ENCODE measurements at regions not wholly inside any gene's neighbourhood (a gene's known extent, or its start where the extent isn't known, plus 50 kb on each side); places are given as distances from the start of the nearest gene placed in this dataset.

GRCh38 chr6:22025468-22026163 lies 271.2 kb downstream of the PRL start:
- 52% methylated on average over 9 of the region's 9 CpGs for WGBS

More at GRCh38 chr6:22025468-22026163, 271.2 kb downstream of the PRL start:
- Histone ChIP-seq H3K27ac (ENCODE audit: low read depth in 1 of 2, low read length in 2 of 2) (no peak overlapping the region), H3K4me3 (ENCODE audit: low read depth in 1 of 3, low read length in 3 of 3) (no peak overlapping the region), H3K4me1 (ENCODE audit: control insufficient read depth in 4 of 4, insufficient read depth in 4 of 4, low read length in 3 of 4) (no peaks in the 10 kb centered on the region), H3K36me3 (ENCODE audit: control insufficient read depth in 4 of 4, insufficient read depth in 3 of 4, low read depth in 1 of 4, low read length in 3 of 4) (no peaks in the 10 kb centered on the region), H3K27me3 (ENCODE audit: control insufficient read depth in 4 of 4, insufficient read depth in 4 of 4, low read length in 3 of 4) (no peaks in the 10 kb centered on the region), H3K9me3 (ENCODE audit: control insufficient read depth in 4 of 4, low read length in 3 of 4) (peaks cover 0 to 8% (median 0%) of the 10 kb centered on the region in 4 donors), H3K9ac (ENCODE audit: low read depth in 1 of 2, low read length in 2 of 2) (no peak overlapping the region)
- DNase-seq (ENCODE audit: low spot score): no peak
- TF ChIP-seq ZBTB33 (IDR thresholded peaks at IDR 0.05) (no peak), EGR1 (IDR thresholded peaks at IDR 0.05; ENCODE audit: low read depth in 2 of 2) (no peak), MAX (IDR thresholded peaks at IDR 0.05) (no peak), TAF1 (conservative IDR thresholded peaks at IDR 0.05) (no peak), RAD21 (IDR thresholded peaks at IDR 0.05) (no peak), HNF4A (conservative IDR thresholded peaks at IDR 0.05) (no peak), FOXA2 (IDR thresholded peaks at IDR 0.05) (no peak), ATF3 (IDR thresholded peaks at IDR 0.05) (no peak), RXRA (IDR thresholded peaks at IDR 0.05) (no peak), YY1 (IDR thresholded peaks at IDR 0.05) (no peak), REST (IDR thresholded peaks at IDR 0.05) (no peak), FOXA1 (IDR thresholded peaks at IDR 0.05) (no peak), JUND (IDR thresholded peaks at IDR 0.05) (no peak), GABPA (IDR thresholded peaks at IDR 0.05 in 1 of 2, conservative IDR thresholded peaks at IDR 0.05 in 1 of 2) (no peak), NR2F2 (IDR thresholded peaks at IDR 0.05) (no peak), CTCF (IDR thresholded peaks at IDR 0.05; ENCODE audit: low read depth, low read length, missing input control) (no peak), SP1 (IDR thresholded peaks at IDR 0.05) (no peak)
